ENCODE measurements at regions not wholly inside any gene's neighbourhood (a gene's known extent, or its start where the extent isn't known, plus 50 kb on each side); places are given as distances from the start of the nearest gene placed in this dataset.

GRCh38 chr7:120054376-120055100 lies 218.4 kb upstream of the KCND2 start:
- no peaks in the 10 kb centered on the region for H3K9me3 Mint-ChIP-seq (ENCODE audit: unreplicated experiment)
- DNase-seq (ENCODE audit: low spot score): no peak
- H3K4me1 Mint-ChIP-seq (ENCODE audit: unreplicated experiment): peaks cover 11% of the 10 kb centered on the region
- no peak overlapping the region for H3K4me3 Mint-ChIP-seq (ENCODE audit: unreplicated experiment)
- TF ChIP-seq CTCF (IDR thresholded peaks at IDR 0.05; ENCODE audit: unreplicated experiment): no peak
- no peak overlapping the region for H3K27ac Mint-ChIP-seq (ENCODE audit: unreplicated experiment)
- no peaks in the 10 kb centered on the region for H3K36me3 Mint-ChIP-seq (ENCODE audit: low read depth, unreplicated experiment)
- no peaks in the 10 kb centered on the region for H3K27me3 Mint-ChIP-seq (ENCODE audit: unreplicated experiment)

GRCh38 chr7:120055300-120055699 lies 217.7 kb upstream of the KCND2 start:
- no peak overlapping the region for H3K27ac Mint-ChIP-seq (ENCODE audit: unreplicated experiment)
- no peak for DNase-seq (ENCODE audit: low spot score)
- peaks cover 11% of the 10 kb centered on the region for H3K4me1 Mint-ChIP-seq (ENCODE audit: unreplicated experiment)
- H3K4me3 Mint-ChIP-seq (ENCODE audit: unreplicated experiment): no peak overlapping the region
- no peaks in the 10 kb centered on the region for H3K9me3 Mint-ChIP-seq (ENCODE audit: unreplicated experiment)
- no peaks in the 10 kb centered on the region for H3K27me3 Mint-ChIP-seq (ENCODE audit: unreplicated experiment)
- TF ChIP-seq CTCF (IDR thresholded peaks at IDR 0.05; ENCODE audit: unreplicated experiment): no peak
- H3K36me3 Mint-ChIP-seq (ENCODE audit: low read depth, unreplicated experiment): no peaks in the 10 kb centered on the region

- TF ChIP-seq CTCF (IDR thresholded peaks at IDR 0.05; ENCODE audit: unreplicated experiment): no peak
- Mint-ChIP-seq H3K4me1 (ENCODE audit: unreplicated experiment) (peaks cover 13% of the 10 kb centered on the region), H3K4me3 (ENCODE audit: unreplicated experiment) (no peak overlapping the region), H3K27ac (ENCODE audit: unreplicated experiment) (no peak overlapping the region), H3K36me3 (ENCODE audit: low read depth, unreplicated experiment) (no peaks in the 10 kb centered on the region), H3K9me3 (ENCODE audit: unreplicated experiment) (no peaks in the 10 kb centered on the region), H3K27me3 (ENCODE audit: unreplicated experiment) (peaks cover 3% of the 10 kb centered on the region)
- DNase-seq (ENCODE audit: low spot score): no peak
These were observed 216.7 kb upstream of the KCND2 start for GRCh38 chr7:120056227-120056626.

GRCh38 chr7:120059641-120060040 lies 213.3 kb upstream of the KCND2 start:
- no peak overlapping the region for H3K27ac Mint-ChIP-seq (ENCODE audit: unreplicated experiment)
- peaks cover 3% of the 10 kb centered on the region for H3K27me3 Mint-ChIP-seq (ENCODE audit: unreplicated experiment)
- no peak for TF ChIP-seq CTCF (IDR thresholded peaks at IDR 0.05; ENCODE audit: unreplicated experiment)
- DNase-seq (ENCODE audit: low spot score): no peak
- no peaks in the 10 kb centered on the region for H3K9me3 Mint-ChIP-seq (ENCODE audit: unreplicated experiment)
- no peaks in the 10 kb centered on the region for H3K36me3 Mint-ChIP-seq (ENCODE audit: low read depth, unreplicated experiment)
- peaks cover 3% of the 10 kb centered on the region for H3K4me1 Mint-ChIP-seq (ENCODE audit: unreplicated experiment)
- no peak overlapping the region for H3K4me3 Mint-ChIP-seq (ENCODE audit: unreplicated experiment)

GRCh38 chr7:120060281-120060680 lies 212.7 kb upstream of the KCND2 start:
- H3K36me3 Mint-ChIP-seq (ENCODE audit: low read depth, unreplicated experiment): no peaks in the 10 kb centered on the region
- no peaks in the 10 kb centered on the region for H3K9me3 Mint-ChIP-seq (ENCODE audit: unreplicated experiment)
- H3K4me3 Mint-ChIP-seq (ENCODE audit: unreplicated experiment): no peak overlapping the region
- H3K27me3 Mint-ChIP-seq (ENCODE audit: unreplicated experiment): peaks cover 3% of the 10 kb centered on the region
- TF ChIP-seq CTCF (IDR thresholded peaks at IDR 0.05; ENCODE audit: unreplicated experiment): no peak
- peaks cover 3% of the 10 kb centered on the region for H3K4me1 Mint-ChIP-seq (ENCODE audit: unreplicated experiment)
- DNase-seq (ENCODE audit: low spot score): no peak
- no peak overlapping the region for H3K27ac Mint-ChIP-seq (ENCODE audit: unreplicated experiment)
